ENCODE measurements at regions not wholly inside any gene's neighbourhood (a gene's known extent, or its start where the extent isn't known, plus 50 kb on each side); places are given as distances from the start of the nearest gene placed in this dataset.

- no peak overlapping the region for H3K4me3 Mint-ChIP-seq (ENCODE audit: unreplicated experiment)
- no peaks in the 10 kb centered on the region for H3K9me3 Mint-ChIP-seq (ENCODE audit: unreplicated experiment)
- no peaks in the 10 kb centered on the region for H3K4me1 Mint-ChIP-seq (ENCODE audit: unreplicated experiment)
- no peak for DNase-seq (ENCODE audit: low spot score)
- no peaks in the 10 kb centered on the region for H3K36me3 Mint-ChIP-seq (ENCODE audit: low read depth, unreplicated experiment)
- TF ChIP-seq CTCF (IDR thresholded peaks at IDR 0.05; ENCODE audit: unreplicated experiment): no peak
- no peaks in the 10 kb centered on the region for H3K27me3 Mint-ChIP-seq (ENCODE audit: unreplicated experiment)
- H3K27ac Mint-ChIP-seq (ENCODE audit: unreplicated experiment): no peak overlapping the region
These were observed 362.1 kb upstream of the PDGFD start for GRCh38 chr11:104526006-104526405.

GRCh38 chr11:104525416-104525815 is 361.5 kb upstream of the PDGFD start:
- no peak for DNase-seq (ENCODE audit: low spot score)
- no peaks in the 10 kb centered on the region for H3K36me3 Mint-ChIP-seq (ENCODE audit: low read depth, unreplicated experiment)
- H3K4me1 Mint-ChIP-seq (ENCODE audit: unreplicated experiment): no peaks in the 10 kb centered on the region
- H3K9me3 Mint-ChIP-seq (ENCODE audit: unreplicated experiment): no peaks in the 10 kb centered on the region
- H3K27me3 Mint-ChIP-seq (ENCODE audit: unreplicated experiment): no peaks in the 10 kb centered on the region
- H3K4me3 Mint-ChIP-seq (ENCODE audit: unreplicated experiment): no peak overlapping the region
- no peak for TF ChIP-seq CTCF (IDR thresholded peaks at IDR 0.05; ENCODE audit: unreplicated experiment)
- H3K27ac Mint-ChIP-seq (ENCODE audit: unreplicated experiment): no peak overlapping the region

- no peaks in the 10 kb centered on the region for H3K27me3 Mint-ChIP-seq (ENCODE audit: unreplicated experiment)
- H3K4me1 Mint-ChIP-seq (ENCODE audit: unreplicated experiment): no peaks in the 10 kb centered on the region
- no peak for TF ChIP-seq CTCF (IDR thresholded peaks at IDR 0.05; ENCODE audit: unreplicated experiment)
- no peak overlapping the region for H3K27ac Mint-ChIP-seq (ENCODE audit: unreplicated experiment)
- no peaks in the 10 kb centered on the region for H3K9me3 Mint-ChIP-seq (ENCODE audit: unreplicated experiment)
- no peak overlapping the region for H3K4me3 Mint-ChIP-seq (ENCODE audit: unreplicated experiment)
- DNase-seq (ENCODE audit: low spot score): no peak
- no peaks in the 10 kb centered on the region for H3K36me3 Mint-ChIP-seq (ENCODE audit: low read depth, unreplicated experiment)
These were observed 360.3 kb upstream of the PDGFD start for GRCh38 chr11:104524254-104524653.

GRCh38 chr11:104523611-104524010 is 359.7 kb upstream of the PDGFD start:
- Mint-ChIP-seq H3K4me3 (ENCODE audit: unreplicated experiment) (no peak overlapping the region), H3K4me1 (ENCODE audit: unreplicated experiment) (no peaks in the 10 kb centered on the region), H3K27me3 (ENCODE audit: unreplicated experiment) (no peaks in the 10 kb centered on the region), H3K36me3 (ENCODE audit: low read depth, unreplicated experiment) (no peaks in the 10 kb centered on the region), H3K9me3 (ENCODE audit: unreplicated experiment) (no peaks in the 10 kb centered on the region), H3K27ac (ENCODE audit: unreplicated experiment) (no peak overlapping the region)
- DNase-seq (ENCODE audit: low spot score): no peak
- TF ChIP-seq CTCF (IDR thresholded peaks at IDR 0.05; ENCODE audit: unreplicated experiment): no peak

- no peak for TF ChIP-seq CTCF (IDR thresholded peaks at IDR 0.05; ENCODE audit: unreplicated experiment)
- H3K27me3 Mint-ChIP-seq (ENCODE audit: unreplicated experiment): no peaks in the 10 kb centered on the region
- DNase-seq (ENCODE audit: low spot score): no peak
- H3K9me3 Mint-ChIP-seq (ENCODE audit: unreplicated experiment): no peaks in the 10 kb centered on the region
- H3K36me3 Mint-ChIP-seq (ENCODE audit: low read depth, unreplicated experiment): no peaks in the 10 kb centered on the region
- H3K4me1 Mint-ChIP-seq (ENCODE audit: unreplicated experiment): no peaks in the 10 kb centered on the region
- no peak overlapping the region for H3K27ac Mint-ChIP-seq (ENCODE audit: unreplicated experiment)
- no peak overlapping the region for H3K4me3 Mint-ChIP-seq (ENCODE audit: unreplicated experiment)
These were observed 358.7 kb upstream of the PDGFD start for GRCh38 chr11:104522650-104523049.
